SK-N-SH (cell line): ENCODE measurements at regions not wholly inside any gene's neighbourhood (a gene's known extent, or its start where the extent isn't known, plus 50 kb on each side); places are given as distances from the start of the nearest gene placed in this dataset.
"Not testable (repeated sequence)": the region's sequence is repeated elsewhere in the genome, so short reads cannot be mapped to it uniquely, and the experiment has no call there.

Experiments
- CTCF ChIA-PET: fragments of 300-600, 350-600 bp; formaldehyde crosslinking; extraction: SDS; loops from one replicate; lab custom pipeline; 2021; lab: Yijun Ruan, JAX
- POLR2A ChIA-PET: fragments of 350-600 bp; sonication (Branson Sonifier 250); formaldehyde crosslinking; extraction: SDS; loops from one replicate; lab custom pipeline; 2020; ENCODE audit warnings: antibody characterized with exemption, inconsistent platforms; lab: Yijun Ruan, JAX
- DNase-seq: peaks from one replicate; pipeline ENCODE4 v3.0.0; 2012
- H2AFZ ChIP-seq: fragments of 200-600 bp; sonication (generic); 2 replicates; pipeline ENCODE4 v1.8.1; 2016; ENCODE audit warnings: antibody characterized with exemption, mild to moderate bottlenecking, low read depth
- H3F3A ChIP-seq: fragments of 200-600 bp; sonication (generic); replicated peaks from 2 replicates; pipeline ENCODE3; 2016; ENCODE audit warnings: antibody characterized with exemption, mild to moderate bottlenecking; ENCODE audit not compliant: insufficient read depth
- H3K27ac ChIP-seq, 2 experiments: fragments of 200-500 bp in 1 of 2; fragments of 200-600 bp in 1 of 2; sonication (Bioruptor generic) in 1 of 2; sonication (generic), shearing (Covaris generic) in 1 of 2; 2 replicates each; pipeline versions ENCODE4 v1.5.1 to v1.6.1; 2014 to 2016; ENCODE audit warnings: low read depth in 2 of 2, inconsistent platforms in 1 of 2, low read length in 1 of 2, mild to moderate bottlenecking in 1 of 2, mixed read lengths in 1 of 2
- H3K27me3 ChIP-seq: fragments of 200-600 bp; sonication (generic), shearing (Covaris generic); 2 replicates; pipeline ENCODE4 v1.6.1; 2016; ENCODE audit warnings: mixed run types; ENCODE audit not compliant: insufficient read depth
- H3K36me3 ChIP-seq, 2 experiments: fragments of 200-500 bp in 1 of 2; fragments of 200-600 bp in 1 of 2; sonication (Bioruptor generic) in 1 of 2; sonication (generic) in 1 of 2; replicated peaks in 1 of 2; 2 replicates each; pipeline versions ENCODE3 to v1.5.1; 2014 to 2016; ENCODE audit warnings: low read length in 1 of 2, mild to moderate bottlenecking in 1 of 2; ENCODE audit not compliant: insufficient read depth in 2 of 2, control insufficient read depth in 1 of 2
- H3K4me1 ChIP-seq, 2 experiments: fragments of 200-500 bp in 1 of 2; fragments of 200-600 bp in 1 of 2; sonication (Bioruptor generic) in 1 of 2; sonication (generic), shearing (Covaris generic) in 1 of 2; 2 replicates each; pipeline versions ENCODE4 v1.5.1 to v1.6.1; 2014 to 2016; ENCODE audit warnings: low read depth in 1 of 2, low read length in 1 of 2, mixed run types in 1 of 2; ENCODE audit not compliant: insufficient read depth in 2 of 2, control insufficient read depth in 1 of 2
- H3K4me2 ChIP-seq: fragments of 200-600 bp; sonication (generic), shearing (Covaris generic); 2 replicates; pipeline ENCODE4 v1.6.1; 2017; ENCODE audit warnings: mixed run types
- H3K4me3 ChIP-seq, 2 experiments: fragments of 200-500 bp in 1 of 2; fragments of 200-600 bp in 1 of 2; sonication (Bioruptor generic) in 1 of 2; sonication (generic), shearing (Covaris generic) in 1 of 2; 2 replicates each; pipeline versions ENCODE4 v1.5.1 to v1.8.1; 2014 to 2016; ENCODE audit warnings: low read depth in 2 of 2, inconsistent platforms in 1 of 2, low read length in 1 of 2, mild to moderate bottlenecking in 1 of 2, mixed read lengths in 1 of 2, moderate library complexity in 1 of 2
- H3K79me2 ChIP-seq: fragments of 200-600 bp; sonication (generic); 2 replicates; pipeline ENCODE4 v1.8.1; 2017; ENCODE audit warnings: mild to moderate bottlenecking; ENCODE audit not compliant: insufficient read depth
- H3K9ac ChIP-seq: fragments of 200-600 bp; sonication (generic); 2 replicates; pipeline ENCODE4 v1.6.1; 2017; ENCODE audit warnings: mixed run types
- H3K9me2 ChIP-seq: fragments of 200-600 bp; sonication (generic); 2 replicates; pipeline ENCODE4 v1.6.1; 2017; ENCODE audit warnings: mixed run types
- H3K9me3 ChIP-seq: fragments of 200-600 bp; sonication (generic); 2 replicates; pipeline ENCODE4 v1.6.1; 2017; ENCODE audit warnings: mixed run types, mild to moderate bottlenecking, moderate library complexity
- H4K20me1 ChIP-seq: fragments of 200-600 bp; sonication (generic); 2 replicates; pipeline ENCODE4 v1.6.1; 2017; ENCODE audit warnings: mild to moderate bottlenecking, mixed run types; ENCODE audit not compliant: insufficient read depth
- CHD2 ChIP-seq: fragments of 150-350 bp; IDR thresholded peaks from 2 replicates; pipeline ENCODE4 v1.6.1; 2018; ENCODE audit warnings: low read length; ENCODE audit not compliant: partially characterized antibody
- CTCF ChIP-seq: fragments of 200-600 bp; sonication (generic); IDR thresholded peaks from 2 replicates; pipeline ENCODE4 v1.6.1; 2017; ENCODE audit warnings: antibody characterized with exemption, mild to moderate bottlenecking, moderate library complexity
- EP300 ChIP-seq, 2 experiments: IDR thresholded peaks; 2 replicates each; pipeline versions ENCODE4 v1.4.0 to v1.6.1; 2012; ENCODE audit warnings: borderline replicate concordance in 1 of 2, low read depth in 1 of 2, low read length in 1 of 2
- EZH2phosphoT487 ChIP-seq: fragments of 200-600 bp; sonication (generic); IDR thresholded peaks from 2 replicates; pipeline ENCODE4 v1.6.1; 2017; ENCODE audit warnings: low read depth, mixed run types, mild to moderate bottlenecking, antibody characterized with exemption, moderate library complexity, borderline replicate concordance
- FOXJ3 ChIP-seq: sonication (generic); formaldehyde crosslinking; IDR thresholded peaks from 2 replicates; pipeline ENCODE4 v1.5.1; 2020; ENCODE audit warnings: mild to moderate bottlenecking, missing genetic modification reagents
- GATA2 ChIP-seq: sonication (generic); formaldehyde crosslinking; IDR thresholded peaks from 2 replicates; pipeline ENCODE4 v1.5.0; 2020; ENCODE audit warnings: mild to moderate bottlenecking, missing genetic modification reagents
- MXI1 ChIP-seq: IDR thresholded peaks from 2 replicates; pipeline ENCODE4 v1.6.1; 2012; ENCODE audit warnings: mild to moderate bottlenecking, low read depth, low read length, improper control_type of control experiment
- RAD21 ChIP-seq: IDR thresholded peaks from 2 replicates; pipeline ENCODE4 v1.6.1; 2012; ENCODE audit warnings: mild to moderate bottlenecking, low read length
- RFX5 ChIP-seq: IDR thresholded peaks from 2 replicates; pipeline ENCODE4 v1.6.1; 2012; ENCODE audit warnings: mild to moderate bottlenecking, improper control_type of control experiment, low read length
- RXRA ChIP-seq: IDR thresholded peaks from 2 replicates; pipeline ENCODE4 v1.4.0; 2012; ENCODE audit warnings: low read depth, mild to moderate bottlenecking, borderline replicate concordance
- TAF1 ChIP-seq: IDR thresholded peaks from 2 replicates; pipeline ENCODE4 v1.6.1; 2012; ENCODE audit warnings: low read depth, mild to moderate bottlenecking, low read length, moderate library complexity, borderline replicate concordance
- USF1 ChIP-seq: IDR thresholded peaks from 2 replicates; pipeline ENCODE4 v1.4.0; 2012; ENCODE audit warnings: low read depth, borderline replicate concordance
- USF2 ChIP-seq: fragments of 150-350 bp; IDR thresholded peaks from 2 replicates; pipeline ENCODE4 v1.6.1; 2017; ENCODE audit warnings: antibody characterized with exemption, low read length, low read depth, borderline replicate concordance
- ZBTB33 ChIP-seq: IDR thresholded peaks from 2 replicates; pipeline ENCODE4 v1.4.0; 2012; ENCODE audit warnings: low read depth, borderline replicate concordance
- WGBS: methylation state at CpG from one replicate; pipeline ENCODE4 v1.1.6; 2017; ENCODE audit warnings: low lambda C conversion rate; 5-methylcytosine and 5-hydroxymethylcytosine counted together

GRCh38 chr11:42786981-42787380 is 524.8 kb upstream of the API5 start:
- no peaks in the 10 kb centered on the region for H3F3A ChIP-seq
- TF ChIP-seq ZBTB33 (no peak), USF1 (no peak), EZH2phosphoT487 (no peak), EP300 (IDR thresholded peaks at IDR 0.05; ENCODE audit: borderline replicate concordance in 1 of 2, low read depth in 1 of 2, low read length in 1 of 2) (no peak), CTCF (no peak), RAD21 (no peak), RFX5 (no peak), FOXJ3 (no peak), RXRA (no peak), TAF1 (no peak), USF2 (no peak), MXI1 (no peak), GATA2 (CRISPR knock-in tag) (no peak), CHD2 (no peak)
- POLR2A ChIA-PET: no interaction called here
- H3K4me2 ChIP-seq: no peak overlapping the region
- no peak overlapping the region for H3K4me3 ChIP-seq
- H3K79me2 ChIP-seq: no peaks in the 10 kb centered on the region
- no peak overlapping the region for H3K9ac ChIP-seq
- no peaks in the 10 kb centered on the region for H3K36me3 ChIP-seq
- 11% methylated on average over 1 of the region's 1 CpG for WGBS
- no peak overlapping the region for H3K27ac ChIP-seq
- no peaks in the 10 kb centered on the region for H3K27me3 ChIP-seq
- no peaks in the 10 kb centered on the region for H4K20me1 ChIP-seq
- no peaks in the 10 kb centered on the region for H3K9me2 ChIP-seq
- CTCF ChIA-PET: interaction anchor here (1.0 to 1.6 kb wide), 2 partner anchors 16 to 344 kb away, joined by 4 to 5 read pairs; no protein-coding TSS in a partner anchor
- H3K9me3 ChIP-seq: no peaks in the 10 kb centered on the region
- DNase-seq: no peak
- peaks cover 0 to 4% of the 10 kb centered on the region in 2 experiments; a peak in 2 of 4 replicates for H3K4me1 ChIP-seq
- no peak overlapping the region for H2AFZ ChIP-seq

- H4K20me1 ChIP-seq, H2AFZ ChIP-seq, H3K79me2 ChIP-seq, H3K9me3 ChIP-seq, H3F3A ChIP-seq, H3K9me2 ChIP-seq, CTCF ChIA-PET, H3K4me2 ChIP-seq, POLR2A ChIA-PET, H3K4me1 ChIP-seq, H3K36me3 ChIP-seq, H3K27ac ChIP-seq, H3K9ac ChIP-seq, H3K27me3 ChIP-seq, H3K4me3 ChIP-seq, DNase-seq: not testable (repeated sequence)
- 23% methylated on average over 2 of the region's 2 CpGs for WGBS
Measured at GRCh38 chr11:42795483-42795882, 516.3 kb upstream of the API5 start.
